ENCODE measurements at regions not wholly inside any gene's neighbourhood (a gene's known extent, or its start where the extent isn't known, plus 50 kb on each side); places are given as distances from the start of the nearest gene placed in this dataset.

DNA sequence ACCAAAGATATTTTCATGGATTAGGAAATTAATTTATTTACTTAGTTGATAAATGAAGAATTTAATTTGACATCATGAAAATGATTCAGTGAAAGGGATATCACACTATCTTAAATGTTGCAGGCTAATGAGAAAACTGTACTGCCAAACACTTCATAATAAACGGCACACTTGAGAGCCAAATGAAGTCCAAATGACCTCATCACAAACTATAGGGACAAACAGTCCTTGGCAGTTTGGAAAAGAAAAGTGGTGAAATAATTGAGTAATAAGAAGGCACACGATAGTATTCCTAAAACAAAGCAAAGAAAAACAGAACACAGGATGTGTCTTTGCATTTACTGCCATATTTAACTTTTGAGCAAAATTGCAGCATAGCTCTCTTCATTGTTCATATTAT lies 116.9 kb upstream of the TLR4 start:
- no peak overlapping the region for H3K4me3 ChIP-seq (ENCODE audit: low read depth, low read length)
- TF ChIP-seq, protein P1, sequence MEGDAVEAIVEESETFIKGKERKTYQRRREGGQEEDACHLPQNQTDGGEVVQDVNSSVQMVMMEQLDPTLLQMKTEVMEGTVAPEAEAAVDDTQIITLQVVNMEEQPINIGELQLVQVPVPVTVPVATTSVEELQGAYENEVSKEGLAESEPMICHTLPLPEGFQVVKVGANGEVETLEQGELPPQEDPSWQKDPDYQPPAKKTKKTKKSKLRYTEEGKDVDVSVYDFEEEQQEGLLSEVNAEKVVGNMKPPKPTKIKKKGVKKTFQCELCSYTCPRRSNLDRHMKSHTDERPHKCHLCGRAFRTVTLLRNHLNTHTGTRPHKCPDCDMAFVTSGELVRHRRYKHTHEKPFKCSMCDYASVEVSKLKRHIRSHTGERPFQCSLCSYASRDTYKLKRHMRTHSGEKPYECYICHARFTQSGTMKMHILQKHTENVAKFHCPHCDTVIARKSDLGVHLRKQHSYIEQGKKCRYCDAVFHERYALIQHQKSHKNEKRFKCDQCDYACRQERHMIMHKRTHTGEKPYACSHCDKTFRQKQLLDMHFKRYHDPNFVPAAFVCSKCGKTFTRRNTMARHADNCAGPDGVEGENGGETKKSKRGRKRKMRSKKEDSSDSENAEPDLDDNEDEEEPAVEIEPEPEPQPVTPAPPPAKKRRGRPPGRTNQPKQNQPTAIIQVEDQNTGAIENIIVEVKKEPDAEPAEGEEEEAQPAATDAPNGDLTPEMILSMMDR (IDR thresholded peaks at IDR 0.05; ENCODE audit: low read depth, low read length) = no peak

- TF ChIP-seq, protein P1 (IDR thresholded peaks at IDR 0.05; ENCODE audit: low read depth, low read length) = no peak
- H3K4me3 ChIP-seq (ENCODE audit: low read depth, low read length) = no peak overlapping the region
Observed at GRCh38 chr9:117574099-117574498, 130.1 kb upstream of the TLR4 start.

DNA sequence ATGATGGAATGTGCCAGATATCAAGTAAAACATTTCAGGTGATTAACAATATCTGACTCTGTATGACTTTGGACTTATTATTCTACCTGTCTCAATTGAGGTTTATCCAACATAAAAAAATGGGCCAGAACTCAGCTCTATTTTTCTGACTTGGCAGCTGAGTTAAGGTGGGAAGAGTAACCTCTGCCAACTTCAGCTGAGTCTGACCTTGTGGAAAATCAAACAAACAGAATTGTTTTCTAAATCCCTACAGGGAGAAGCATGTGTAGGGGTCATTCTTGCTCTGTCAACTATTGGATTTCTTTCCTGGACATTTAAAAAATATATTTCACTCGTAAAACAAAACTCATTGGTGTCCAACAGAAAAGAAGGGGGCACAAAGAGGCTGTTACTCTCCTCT lies 139.4 kb upstream of the TLR4 start:
- TF ChIP-seq, protein P1 (IDR thresholded peaks at IDR 0.05; ENCODE audit: low read depth, low read length) = no peak
- H3K4me3 ChIP-seq (ENCODE audit: low read depth, low read length) = no peak overlapping the region

GRCh38 chr9:117561761-117562160 lies 142.4 kb upstream of the TLR4 start:
- no peak overlapping the region for H3K4me3 ChIP-seq (ENCODE audit: low read depth, low read length)
- TF ChIP-seq, protein P1 (IDR thresholded peaks at IDR 0.05; ENCODE audit: low read depth, low read length) = no peak

DNA sequence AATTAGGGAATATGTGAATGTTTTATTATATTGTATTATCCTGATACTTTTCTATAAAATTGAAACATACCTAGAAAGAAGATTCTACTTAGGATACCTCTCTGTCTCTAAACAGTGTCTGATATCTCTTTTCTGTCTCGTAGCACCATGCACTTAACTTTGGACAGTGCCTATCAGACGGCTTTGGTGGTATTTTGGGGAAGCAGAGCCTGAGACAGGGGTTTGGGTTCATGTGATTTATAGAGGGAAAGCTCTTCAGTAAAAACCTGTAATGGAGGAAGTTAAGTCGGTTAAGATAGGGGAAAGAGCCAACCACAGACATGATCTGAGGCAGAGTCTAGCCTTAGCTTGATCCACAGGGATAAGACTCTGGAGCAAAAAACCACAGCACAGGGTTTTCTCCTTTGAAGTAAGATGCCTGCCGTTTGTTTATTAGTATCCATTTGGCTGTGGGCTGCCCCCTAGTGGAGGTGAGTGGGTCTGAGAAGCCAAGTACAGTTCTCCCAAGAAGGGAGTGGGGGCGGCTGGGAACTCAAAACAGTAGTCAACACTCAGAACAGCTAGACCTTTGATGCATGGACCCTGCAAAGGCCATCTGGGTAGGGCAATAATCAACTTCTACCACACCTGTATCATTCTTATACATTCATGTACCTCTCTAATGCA lies 141.2 kb upstream of the ASTN2 start:
- TF ChIP-seq, protein P1 (IDR thresholded peaks at IDR 0.05; ENCODE audit: low read depth, low read length) = no peak
- H3K4me3 ChIP-seq (ENCODE audit: low read depth, low read length) = no peak overlapping the region

- TF ChIP-seq, protein P1 (IDR thresholded peaks at IDR 0.05; ENCODE audit: low read depth, low read length) = no peak
- H3K4me3 ChIP-seq (ENCODE audit: low read depth, low read length) = no peak overlapping the region
Observed at GRCh38 chr9:117552811-117553210, 138.0 kb upstream of the ASTN2 start.

DNA sequence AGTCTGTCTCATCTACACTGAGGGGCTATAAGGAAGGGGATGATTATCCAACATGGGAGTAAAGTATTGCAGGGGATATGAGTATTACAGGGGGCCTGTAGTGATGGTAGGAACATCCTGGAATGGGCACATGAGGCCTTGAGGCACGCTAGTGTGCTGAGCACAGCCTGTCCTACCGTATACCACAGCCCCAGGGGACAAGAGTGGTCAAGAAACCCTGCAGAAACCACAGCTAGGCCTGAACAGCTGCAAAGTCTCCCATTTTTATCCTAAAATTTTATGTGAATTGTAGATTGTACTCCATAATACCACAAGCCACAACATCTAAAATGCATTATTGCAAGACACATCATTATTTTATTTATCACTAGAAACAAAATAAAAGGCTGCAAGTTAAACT lies 136.3 kb upstream of the ASTN2 start:
- TF ChIP-seq, protein P1 (IDR thresholded peaks at IDR 0.05; ENCODE audit: low read depth, low read length) = no peak
- H3K4me3 ChIP-seq (ENCODE audit: low read depth, low read length) = no peak overlapping the region

Data from WI38 (cell line).